ENCODE measurements at regions not wholly inside any gene's neighbourhood (a gene's known extent, or its start where the extent isn't known, plus 50 kb on each side); places are given as distances from the start of the nearest gene placed in this dataset.

GRCh38 chr1:193538680-193539079, 352.3 kb upstream of the B3GALT2 start:
- DNase-seq (ENCODE audit: low read depth) = no peak
- no peak for TF ChIP-seq CTCF (IDR thresholded peaks at IDR 0.05; ENCODE audit: insufficient read depth, low read length)
- no peak overlapping the region for H3K4me3 ChIP-seq (ENCODE audit: low read depth, low read length)

- no peak overlapping the region for H3K4me3 ChIP-seq (ENCODE audit: low read depth, low read length)
- TF ChIP-seq CTCF (IDR thresholded peaks at IDR 0.05; ENCODE audit: insufficient read depth, low read length) = no peak
- DNase-seq (ENCODE audit: low read depth) = no peak
These were observed 351.6 kb upstream of the B3GALT2 start for GRCh38 chr1:193538003-193538354.

DNA sequence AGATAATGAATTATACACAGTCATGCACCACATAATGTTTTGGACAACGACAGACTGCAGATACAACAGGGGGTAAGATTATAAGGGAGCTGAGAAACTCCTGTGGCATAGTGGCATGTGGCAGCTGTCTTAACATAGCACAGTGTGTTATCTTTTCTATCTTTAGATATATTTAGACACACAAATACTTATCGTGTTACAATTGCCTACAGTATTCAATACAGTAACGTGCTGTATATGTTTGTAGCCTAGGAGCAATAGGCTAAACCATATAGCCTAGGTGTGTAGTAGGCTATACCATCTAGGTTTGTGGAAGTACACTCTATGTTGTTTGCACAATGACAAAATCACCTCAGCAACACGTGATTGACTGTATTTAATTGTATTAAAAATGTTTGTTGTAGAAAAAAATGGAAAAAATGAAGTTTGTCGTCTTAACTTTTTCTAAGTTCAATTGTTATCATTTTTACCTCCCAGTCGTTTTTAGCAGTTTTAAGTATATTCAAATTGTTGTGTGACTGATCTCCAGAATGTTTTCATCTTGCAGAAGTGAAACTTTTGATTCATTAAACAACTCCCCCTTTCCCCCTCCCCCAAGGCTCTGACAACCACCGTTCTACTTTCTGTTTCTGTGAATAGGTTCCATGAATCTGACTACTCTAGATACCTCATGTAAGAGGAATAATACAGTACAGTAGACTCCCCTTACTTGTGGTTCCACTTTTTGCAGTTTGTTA, 351.0 kb upstream of the B3GALT2 start:
- no peak for TF ChIP-seq CTCF (IDR thresholded peaks at IDR 0.05; ENCODE audit: insufficient read depth, low read length)
- H3K4me3 ChIP-seq (ENCODE audit: low read depth, low read length) = no peak overlapping the region
- no peak for DNase-seq (ENCODE audit: low read depth)

DNA sequence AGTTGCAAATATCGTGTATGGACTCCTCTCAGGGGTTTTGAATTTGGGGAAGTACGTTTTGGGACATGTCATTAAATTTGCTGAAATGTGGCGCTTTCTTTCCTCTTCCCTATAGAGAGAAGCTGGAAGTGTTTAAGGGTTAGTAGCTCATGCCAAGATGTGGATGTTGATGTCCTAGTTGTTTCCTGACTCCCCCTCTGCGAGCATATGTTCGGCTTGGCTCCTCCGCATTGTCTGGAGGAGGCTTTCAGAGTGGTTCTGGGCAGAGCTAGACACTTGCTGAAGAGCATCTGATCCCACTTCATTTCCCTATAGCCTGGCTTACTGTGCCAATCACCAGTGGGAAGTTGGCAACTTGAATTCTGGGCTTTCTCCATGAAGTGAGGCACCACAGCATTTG, 347.4 kb upstream of the B3GALT2 start:
- DNase-seq (ENCODE audit: low read depth) = no peak
- no peak overlapping the region for H3K4me3 ChIP-seq (ENCODE audit: low read depth, low read length)
- TF ChIP-seq CTCF (IDR thresholded peaks at IDR 0.05; ENCODE audit: insufficient read depth, low read length) = no peak

- no peak for TF ChIP-seq CTCF (IDR thresholded peaks at IDR 0.05; ENCODE audit: insufficient read depth, low read length)
- DNase-seq (ENCODE audit: low read depth) = no peak
- H3K4me3 ChIP-seq (ENCODE audit: low read depth, low read length) = no peak overlapping the region
These were observed 339.7 kb upstream of the B3GALT2 start for GRCh38 chr1:193525917-193526710.

DNA sequence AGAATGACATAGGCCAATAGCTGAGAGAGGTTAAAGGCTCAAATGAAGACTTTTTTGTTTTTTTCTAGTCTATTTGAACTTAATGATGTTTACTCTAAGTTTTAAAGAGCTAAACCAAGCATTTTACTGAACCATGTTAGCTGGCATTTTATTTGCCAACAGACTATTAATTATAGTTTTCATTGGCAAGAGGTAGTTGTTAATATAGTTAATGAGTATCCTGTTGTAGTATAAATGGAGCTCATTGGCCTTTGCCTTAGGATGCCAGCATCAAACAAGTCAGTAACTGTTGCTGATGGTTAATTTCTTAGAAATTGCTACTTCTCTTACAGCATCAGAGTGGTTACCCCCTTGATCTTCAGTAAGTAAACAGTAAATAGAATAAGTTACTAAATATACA, 339.0 kb upstream of the B3GALT2 start:
- no peak for TF ChIP-seq CTCF (IDR thresholded peaks at IDR 0.05; ENCODE audit: insufficient read depth, low read length)
- no peak overlapping the region for H3K4me3 ChIP-seq (ENCODE audit: low read depth, low read length)
- DNase-seq (ENCODE audit: low read depth) = no peak
